Endothelial cell of umbilical vein (primary cell): ENCODE measurements at regions not wholly inside any gene's neighbourhood (a gene's known extent, or its start where the extent isn't known, plus 50 kb on each side); places are given as distances from the start of the nearest gene placed in this dataset.

ENCODE experiments used
- CTCF ChIP-seq, 2 donors: IDR thresholded peaks; 1 replicate in 1 of 2; 2 replicates in 1 of 2; pipeline ENCODE4 v1.5.1; 2011; ENCODE audit warnings: low read length in 2 of 2, mild to moderate bottlenecking in 2 of 2, moderate library complexity in 2 of 2, control low read depth in 1 of 2, inconsistent platforms in 1 of 2, low read depth in 1 of 2; ENCODE audit not compliant: insufficient read depth in 1 of 2; ENCODE audit errors: extremely low read depth in 1 of 2
- EZH2 ChIP-seq: IDR thresholded peaks from 2 replicates; pipeline ENCODE4 v1.6.1; 2012; ENCODE audit warnings: borderline replicate concordance, low read depth, mild to moderate bottlenecking, moderate library complexity, low read length, inconsistent platforms; ENCODE audit not compliant: severe bottlenecking
- FOS ChIP-seq: IDR thresholded peaks from 2 replicates; pipeline ENCODE4 v1.6.1; 2011; ENCODE audit warnings: mild to moderate bottlenecking, low read length, moderate library complexity, borderline replicate concordance; ENCODE audit not compliant: insufficient read depth
- POLR2A ChIP-seq: IDR thresholded peaks from 2 replicates; pipeline ENCODE4 v1.6.1; 2012; ENCODE audit warnings: low read depth, mild to moderate bottlenecking, control low read depth, low read length

GRCh38 chr2:60311524-60311923, 241.9 kb downstream of the BCL11A start:
- TF ChIP-seq FOS = no peak
- TF ChIP-seq CTCF (IDR thresholded peaks at IDR 0.05; ENCODE audit: extremely low read depth in 1 of 2, insufficient read depth in 1 of 2, low read depth in 1 of 2, low read length in 2 of 2) = no peak
- TF ChIP-seq EZH2 = no peak
- no peak for TF ChIP-seq POLR2A
